ENCODE measurements at regions not wholly inside any gene's neighbourhood (a gene's known extent, or its start where the extent isn't known, plus 50 kb on each side); places are given as distances from the start of the nearest gene placed in this dataset.
A peak's percentile ranks its signal among the peaks of the same experiment; 100 is the strongest.

DNA sequence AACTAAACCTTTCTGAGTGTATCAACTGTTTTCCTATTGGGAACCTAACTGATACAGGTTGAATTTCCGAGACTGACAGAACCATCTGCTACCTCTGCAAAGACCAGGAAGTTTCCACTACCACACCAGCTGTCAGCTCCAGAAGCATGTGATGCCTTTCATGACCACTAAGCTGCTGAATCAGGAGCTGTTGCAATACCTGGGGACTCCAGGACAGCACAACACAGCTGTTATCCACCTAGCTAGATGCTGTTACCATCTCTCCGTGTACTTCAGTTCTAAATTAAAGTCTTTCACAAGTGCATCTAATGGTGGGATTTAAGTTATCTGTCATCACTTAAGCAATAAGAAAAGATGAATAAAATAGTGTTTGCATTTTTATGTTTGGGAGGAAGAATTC is 158.2 kb upstream of the IMPG1 start:
- no peaks in the 10 kb centered on the region for H3K36me3 ChIP-seq (ENCODE audit: control insufficient read depth in 2 of 4, insufficient read depth in 4 of 4, low read length in 3 of 4)
- no peak overlapping the region for H3K27ac ChIP-seq (ENCODE audit: low read depth, low read length)
- no peak overlapping the region for H3K9ac ChIP-seq (replicated peaks in 1 of 4; ENCODE audit: extremely low read depth in 1 of 4, low read depth in 3 of 4, low read length in 3 of 4)
- peaks cover 0 to 2% (median 0%) of the 10 kb centered on the region in 4 experiments; a peak in 1 of 7 replicates for H3K4me1 ChIP-seq (replicated peaks in 1 of 4; ENCODE audit: control insufficient read depth in 3 of 4, insufficient read depth in 4 of 4, low read length in 3 of 4)
- no peak overlapping the region for H2AFZ ChIP-seq (ENCODE audit: low read length)
- no peak for TF ChIP-seq CREB1 (IDR thresholded peaks at IDR 0.05)
- TF ChIP-seq CBX5 (IDR thresholded peaks at IDR 0.05; ENCODE audit: low read depth, low read length) = no peak
- TF ChIP-seq MAFK (IDR thresholded peaks at IDR 0.05; ENCODE audit: low read depth, low read length) = peak; percentile 21; the same call in 1 of the 2 replicates
- TF ChIP-seq RAD21 (IDR thresholded peaks at IDR 0.05 in 1 of 2, conservative IDR thresholded peaks at IDR 0.05 in 1 of 2; ENCODE audit: low read depth in 2 of 2, low read length in 2 of 2) = peak; percentile 33 to 53
- no peak for TF ChIP-seq TCF12 (IDR thresholded peaks at IDR 0.05; ENCODE audit: low read depth, low read length)
- TF ChIP-seq BACH1 (IDR thresholded peaks at IDR 0.05; ENCODE audit: low read length) = no peak
- TF ChIP-seq YY1 (IDR thresholded peaks at IDR 0.05; ENCODE audit: low read depth, low read length) = no peak
- no peak for TF ChIP-seq ASH2L (IDR thresholded peaks at IDR 0.05; ENCODE audit: low read length)
- TF ChIP-seq SP2 (IDR thresholded peaks at IDR 0.05; ENCODE audit: low read length) = no peak
- TF ChIP-seq GTF2F1 (IDR thresholded peaks at IDR 0.05; ENCODE audit: borderline replicate concordance, low read depth, low read length) = no peak
- TF ChIP-seq CEBPB (IDR thresholded peaks at IDR 0.05; ENCODE audit: low read depth, low read length) = peak; percentile 90
- TF ChIP-seq, protein P1, sequence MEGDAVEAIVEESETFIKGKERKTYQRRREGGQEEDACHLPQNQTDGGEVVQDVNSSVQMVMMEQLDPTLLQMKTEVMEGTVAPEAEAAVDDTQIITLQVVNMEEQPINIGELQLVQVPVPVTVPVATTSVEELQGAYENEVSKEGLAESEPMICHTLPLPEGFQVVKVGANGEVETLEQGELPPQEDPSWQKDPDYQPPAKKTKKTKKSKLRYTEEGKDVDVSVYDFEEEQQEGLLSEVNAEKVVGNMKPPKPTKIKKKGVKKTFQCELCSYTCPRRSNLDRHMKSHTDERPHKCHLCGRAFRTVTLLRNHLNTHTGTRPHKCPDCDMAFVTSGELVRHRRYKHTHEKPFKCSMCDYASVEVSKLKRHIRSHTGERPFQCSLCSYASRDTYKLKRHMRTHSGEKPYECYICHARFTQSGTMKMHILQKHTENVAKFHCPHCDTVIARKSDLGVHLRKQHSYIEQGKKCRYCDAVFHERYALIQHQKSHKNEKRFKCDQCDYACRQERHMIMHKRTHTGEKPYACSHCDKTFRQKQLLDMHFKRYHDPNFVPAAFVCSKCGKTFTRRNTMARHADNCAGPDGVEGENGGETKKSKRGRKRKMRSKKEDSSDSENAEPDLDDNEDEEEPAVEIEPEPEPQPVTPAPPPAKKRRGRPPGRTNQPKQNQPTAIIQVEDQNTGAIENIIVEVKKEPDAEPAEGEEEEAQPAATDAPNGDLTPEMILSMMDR (IDR thresholded peaks at IDR 0.05; ENCODE audit: control extremely low read depth in 1 of 3, insufficient read depth in 1 of 3, low read depth in 1 of 3, low read length in 3 of 3) = peak; percentile 18 to 61 (median 55)
- H2BK120ac ChIP-seq (replicated peaks; ENCODE audit: low read depth, low read length) = no peak overlapping the region
- no peak overlapping the region for H3K56ac ChIP-seq (replicated peaks; ENCODE audit: insufficient read length, low read depth, low read length)
- no peak overlapping the region for H2BK15ac ChIP-seq (ENCODE audit: low read length)
- no peaks in the 10 kb centered on the region for H3K9me3 ChIP-seq (ENCODE audit: insufficient read depth in 2 of 2, low read depth in 1 of 2, low read length in 1 of 2)
- no peak overlapping the region for H3K23ac ChIP-seq (ENCODE audit: insufficient read length)
- 100% methylated on average over 2 of the region's 2 CpGs; no CpG with 5 or more reads in 1 of the 2 experiments for WGBS, 2 experiments (ENCODE audit: extremely low coverage in 1 of 2, insufficient coverage in 1 of 2, insufficient read length in 1 of 2, insufficient replicate concordance in 2 of 2, low coverage in 1 of 2, low lambda C conversion rate in 2 of 2, missing lambda C conversion rate in 1 of 2)
- H3K27me3 ChIP-seq (replicated peaks in 1 of 4; ENCODE audit: control insufficient read depth in 3 of 4, extremely low read depth in 1 of 4, insufficient read depth in 3 of 4, low read length in 3 of 4) = no peaks in the 10 kb centered on the region
- FAIRE-seq = peak; percentile 89
- H4K20me1 ChIP-seq (replicated peaks in 1 of 2; ENCODE audit: control insufficient read depth in 1 of 2, insufficient read depth in 2 of 2, low read length in 2 of 2) = no peaks in the 10 kb centered on the region
- no peak for DNase-seq (ENCODE audit: low read depth in 1 of 2, low spot score in 2 of 2)
- H3K79me1 ChIP-seq (ENCODE audit: low read depth, low read length) = no peaks in the 10 kb centered on the region
- ChIA-PET CTCF (ENCODE audit: partially characterized antibody) (interaction anchor here (0.9 to 1.4 kb wide), 4 partner anchors 11 to 318 kb away, joined by 3 to 4 read pairs (median 4); no protein-coding TSS in a partner anchor), POLR2A (ENCODE audit: partially characterized antibody) (no interaction called here)
- no peak overlapping the region for H3K4ac ChIP-seq (replicated peaks; ENCODE audit: insufficient read length, low read depth, low read length)
- no peak overlapping the region for H2BK20ac ChIP-seq (ENCODE audit: low read length)
- H4K8ac ChIP-seq (ENCODE audit: extremely low read depth, insufficient read depth, low read length) = no peak overlapping the region
- H3K4me2 ChIP-seq (ENCODE audit: insufficient read depth in 1 of 2, low read depth in 2 of 2, low read length in 2 of 2) = no peak overlapping the region
- H2BK5ac ChIP-seq (ENCODE audit: low read depth, low read length) = no peak overlapping the region
- no peaks in the 10 kb centered on the region for H3K79me2 ChIP-seq (ENCODE audit: control insufficient read depth in 1 of 2, insufficient read depth in 2 of 2, low read length in 2 of 2)
- H3K4me3 ChIP-seq (ENCODE audit: extremely low read depth in 1 of 4, insufficient read depth in 2 of 4, low read depth in 3 of 4, low read length in 4 of 4) = no peak overlapping the region
- no peak overlapping the region for H3K18ac ChIP-seq (ENCODE audit: extremely low read depth, low read length)
- H4K91ac ChIP-seq (replicated peaks; ENCODE audit: insufficient read length, low read length) = no peak overlapping the region
- H2AK5ac ChIP-seq (ENCODE audit: low read depth, low read length) = no peak overlapping the region
- no peak overlapping the region for H3K14ac ChIP-seq (ENCODE audit: insufficient read length)
- no peaks in the 10 kb centered on the region for H3K23me2 ChIP-seq (ENCODE audit: low read depth, low read length)
- H4K5ac ChIP-seq (ENCODE audit: insufficient read length, low read depth, low read length) = no peak overlapping the region
- H2BK12ac ChIP-seq (ENCODE audit: low read depth, low read length) = no peak overlapping the region
